ENCODE measurements at regions not wholly inside any gene's neighbourhood (a gene's known extent, or its start where the extent isn't known, plus 50 kb on each side); places are given as distances from the start of the nearest gene placed in this dataset.

GRCh38 chr6:137702791-137703424 is 164.2 kb upstream of the TNFAIP3 start:
- no peak for DNase-seq (ENCODE audit: low read depth)
- no peak for TF ChIP-seq CTCF (conservative IDR thresholded peaks at IDR 0.05; ENCODE audit: low read depth, low read length)
- H3K4me3 ChIP-seq (ENCODE audit: low read length): no peak overlapping the region

- no peak for TF ChIP-seq CTCF (conservative IDR thresholded peaks at IDR 0.05; ENCODE audit: low read depth, low read length)
- H3K4me3 ChIP-seq (ENCODE audit: low read length): no peak overlapping the region
- no peak for DNase-seq (ENCODE audit: low read depth)
Observed at GRCh38 chr6:137704802-137705159, 162.3 kb upstream of the TNFAIP3 start.

GRCh38 chr6:137705160-137706082 is 161.6 kb upstream of the TNFAIP3 start:
- H3K4me3 ChIP-seq (ENCODE audit: low read length): no peak overlapping the region
- DNase-seq (ENCODE audit: low read depth): no peak
- TF ChIP-seq CTCF (conservative IDR thresholded peaks at IDR 0.05; ENCODE audit: low read depth, low read length): peak; percentile 93

GRCh38 chr6:137706083-137706750 is 160.8 kb upstream of the TNFAIP3 start:
- TF ChIP-seq CTCF (conservative IDR thresholded peaks at IDR 0.05; ENCODE audit: low read depth, low read length): no peak
- no peak overlapping the region for H3K4me3 ChIP-seq (ENCODE audit: low read length)

GRCh38 chr6:137707038-137707589 is 159.9 kb upstream of the TNFAIP3 start:
- no peak for TF ChIP-seq CTCF (conservative IDR thresholded peaks at IDR 0.05; ENCODE audit: low read depth, low read length)
- H3K4me3 ChIP-seq (ENCODE audit: low read length): no peak overlapping the region

More at GRCh38 chr6:137706083-137706750, 160.8 kb upstream of the TNFAIP3 start:
- no peak for DNase-seq (ENCODE audit: low read depth)

GRCh38 chr6:137707590-137708360 is 159.3 kb upstream of the TNFAIP3 start:
- H3K4me3 ChIP-seq (ENCODE audit: low read length): no peak overlapping the region
- DNase-seq (ENCODE audit: low read depth): peak; percentile 42
- peak; percentile 68 for TF ChIP-seq CTCF (conservative IDR thresholded peaks at IDR 0.05; ENCODE audit: low read depth, low read length)

More at GRCh38 chr6:137707038-137707589, 159.9 kb upstream of the TNFAIP3 start:
- no peak for DNase-seq (ENCODE audit: low read depth)

Measured in retinal pigment epithelial cell (primary cell).